A549 (cell line): ENCODE measurements at regions not wholly inside any gene's neighbourhood (a gene's known extent, or its start where the extent isn't known, plus 50 kb on each side); places are given as distances from the start of the nearest gene placed in this dataset.

Experiments used
- CBX8 ChIP-seq: fragments of 200-600 bp; sonication (generic); IDR thresholded peaks from 2 replicates; pipeline ENCODE4 v1.6.1; 2016
- CHD2 ChIP-seq: fragments of 150-350 bp; IDR thresholded peaks from 2 replicates; pipeline ENCODE4 v1.6.1; 2014; ENCODE audit warnings: low read length; ENCODE audit not compliant: partially characterized antibody
- EHMT2 ChIP-seq: fragments of 200-600 bp; sonication (generic); IDR thresholded peaks from 2 replicates; pipeline ENCODE4 v1.6.1; 2016; ENCODE audit warnings: antibody characterized with exemption, low read depth, mild to moderate bottlenecking, moderate library complexity
- EP300 ChIP-seq, 2 experiments: fragments of >200 bp; sonication (Bioruptor Twin); formaldehyde crosslinking; IDR thresholded peaks; 2 replicates in 1 of 2; 3 replicates in 1 of 2; pipeline ENCODE4 v1.6.1; 2016 to 2017
- POLR2A ChIP-seq: IDR thresholded peaks from 2 replicates; pipeline ENCODE4 v1.6.1; 2012; ENCODE audit warnings: mild to moderate bottlenecking, low read length
- RCOR1 ChIP-seq: fragments of 150-350 bp; IDR thresholded peaks from 2 replicates; pipeline ENCODE4 v1.6.1; 2014; ENCODE audit warnings: antibody characterized with exemption, low read length, low read depth
- RFX5 ChIP-seq: fragments of 450-650 bp; IDR thresholded peaks from 2 replicates; pipeline ENCODE4 v1.7.1; 2014; ENCODE audit warnings: antibody characterized with exemption, mild to moderate bottlenecking, moderate library complexity
- TF ChIP-seq, protein P1 (sequence below): fragments of >200 bp; sonication (Bioruptor Twin); formaldehyde crosslinking; IDR thresholded peaks from 3 replicates; pipeline ENCODE4 v1.5.1; 2016

GRCh38 chr1:244967159-244967558 is 102.8 kb upstream of the HNRNPU start:
- TF ChIP-seq, protein P1, sequence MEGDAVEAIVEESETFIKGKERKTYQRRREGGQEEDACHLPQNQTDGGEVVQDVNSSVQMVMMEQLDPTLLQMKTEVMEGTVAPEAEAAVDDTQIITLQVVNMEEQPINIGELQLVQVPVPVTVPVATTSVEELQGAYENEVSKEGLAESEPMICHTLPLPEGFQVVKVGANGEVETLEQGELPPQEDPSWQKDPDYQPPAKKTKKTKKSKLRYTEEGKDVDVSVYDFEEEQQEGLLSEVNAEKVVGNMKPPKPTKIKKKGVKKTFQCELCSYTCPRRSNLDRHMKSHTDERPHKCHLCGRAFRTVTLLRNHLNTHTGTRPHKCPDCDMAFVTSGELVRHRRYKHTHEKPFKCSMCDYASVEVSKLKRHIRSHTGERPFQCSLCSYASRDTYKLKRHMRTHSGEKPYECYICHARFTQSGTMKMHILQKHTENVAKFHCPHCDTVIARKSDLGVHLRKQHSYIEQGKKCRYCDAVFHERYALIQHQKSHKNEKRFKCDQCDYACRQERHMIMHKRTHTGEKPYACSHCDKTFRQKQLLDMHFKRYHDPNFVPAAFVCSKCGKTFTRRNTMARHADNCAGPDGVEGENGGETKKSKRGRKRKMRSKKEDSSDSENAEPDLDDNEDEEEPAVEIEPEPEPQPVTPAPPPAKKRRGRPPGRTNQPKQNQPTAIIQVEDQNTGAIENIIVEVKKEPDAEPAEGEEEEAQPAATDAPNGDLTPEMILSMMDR = no peak
- TF ChIP-seq CBX8 = no peak
- TF ChIP-seq POLR2A = no peak
- no peak for TF ChIP-seq CHD2
- TF ChIP-seq RFX5 = no peak
- TF ChIP-seq RCOR1 = no peak
- TF ChIP-seq EP300 (IDR thresholded peaks at IDR 0.05) = no peak
- no peak for TF ChIP-seq EHMT2
